ENCODE measurements at regions not wholly inside any gene's neighbourhood (a gene's known extent, or its start where the extent isn't known, plus 50 kb on each side); places are given as distances from the start of the nearest gene placed in this dataset.
A peak's percentile ranks its signal among the peaks of the same experiment; 100 is the strongest.

DNA sequence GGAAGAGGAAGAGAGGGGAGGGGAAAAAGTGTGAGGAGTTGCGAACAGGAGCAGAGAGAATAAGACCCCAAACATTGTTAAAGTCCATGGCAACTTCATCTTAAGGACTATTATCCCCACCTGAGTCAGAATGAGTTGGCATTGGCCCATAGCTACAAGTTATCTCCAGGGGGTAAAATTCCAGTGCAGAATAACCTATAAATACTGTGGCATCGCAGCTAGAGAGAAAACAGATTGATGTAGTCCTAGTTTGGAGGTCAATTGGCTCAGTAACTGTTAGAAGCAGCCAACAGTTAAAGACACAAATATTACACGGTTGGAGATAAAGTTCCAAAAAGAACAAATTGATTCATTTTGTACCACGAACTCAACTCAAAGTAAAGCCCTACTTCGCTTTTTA, 313.9 kb upstream of the CCDC54 start:
- DNase-seq, result no peak

DNA sequence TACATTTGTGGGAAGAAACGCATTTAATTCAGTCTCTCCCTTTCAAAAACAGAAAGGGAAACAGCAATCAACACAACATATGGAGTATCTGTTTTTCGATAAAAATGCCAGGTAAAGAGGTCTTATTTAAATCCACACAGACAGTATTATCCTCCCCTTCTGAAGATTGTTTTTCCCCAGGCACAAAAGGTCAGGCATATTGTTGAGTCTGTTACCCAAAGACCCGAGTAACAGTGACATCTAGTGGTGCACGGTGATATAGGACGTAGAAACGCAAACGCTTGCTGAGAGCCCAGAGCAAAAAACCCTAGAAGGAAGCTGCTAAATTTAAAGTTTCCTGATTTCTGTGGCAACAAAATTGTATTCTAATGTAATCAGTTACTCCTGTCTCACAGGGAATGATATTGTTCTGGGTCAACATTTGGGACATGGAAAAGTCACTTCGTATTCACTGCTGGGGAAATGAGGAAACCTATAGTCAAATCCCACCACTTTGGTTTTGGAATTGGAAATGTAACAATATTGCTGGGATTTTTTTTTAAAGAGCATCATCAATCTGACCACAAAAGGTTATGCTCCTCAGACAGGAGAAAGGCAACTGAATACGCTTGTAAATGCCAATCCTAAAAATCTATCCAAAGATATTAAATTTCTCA, 312.7 kb upstream of the CCDC54 start:
- peak; percentile 30 to 56 for DNase-seq

DNA sequence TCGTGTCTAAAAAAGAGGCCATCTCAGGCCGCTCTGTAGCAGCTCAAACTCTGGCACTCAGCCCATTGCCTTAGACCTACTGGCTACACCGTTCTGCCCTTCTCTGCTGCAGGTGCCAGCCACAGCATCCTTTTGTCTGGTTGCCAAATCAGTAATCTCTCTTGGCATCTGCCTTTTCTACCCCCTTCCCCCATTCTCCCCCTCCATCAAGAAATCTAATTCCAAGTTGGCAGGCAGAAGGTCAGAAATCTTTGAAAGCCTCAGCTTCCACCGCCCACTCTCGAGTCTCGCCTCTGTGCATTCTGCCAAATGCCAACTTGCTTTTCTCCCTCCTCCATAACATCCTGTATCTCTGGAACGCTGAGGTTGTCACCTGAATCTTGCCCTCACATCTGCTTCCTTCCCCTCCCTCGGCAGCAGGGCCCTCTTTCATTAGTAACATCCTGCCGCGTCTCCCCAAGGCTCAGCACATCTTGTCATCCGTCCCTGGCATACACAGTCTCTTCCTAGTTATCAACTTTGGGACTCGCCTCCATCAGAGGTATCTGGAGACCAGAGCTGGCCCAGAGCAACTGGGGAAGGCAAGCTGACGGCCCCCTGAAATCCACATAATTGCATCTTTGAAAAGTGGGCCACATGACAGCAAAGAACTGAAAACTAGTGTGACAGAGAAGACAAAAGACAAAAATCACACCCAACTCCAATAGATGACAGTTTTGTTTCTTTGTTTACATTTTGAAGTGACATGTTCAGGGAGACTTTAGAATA, 312.0 kb upstream of the CCDC54 start:
- peak in 1 of 2 donors; percentile 4 for DNase-seq

DNA sequence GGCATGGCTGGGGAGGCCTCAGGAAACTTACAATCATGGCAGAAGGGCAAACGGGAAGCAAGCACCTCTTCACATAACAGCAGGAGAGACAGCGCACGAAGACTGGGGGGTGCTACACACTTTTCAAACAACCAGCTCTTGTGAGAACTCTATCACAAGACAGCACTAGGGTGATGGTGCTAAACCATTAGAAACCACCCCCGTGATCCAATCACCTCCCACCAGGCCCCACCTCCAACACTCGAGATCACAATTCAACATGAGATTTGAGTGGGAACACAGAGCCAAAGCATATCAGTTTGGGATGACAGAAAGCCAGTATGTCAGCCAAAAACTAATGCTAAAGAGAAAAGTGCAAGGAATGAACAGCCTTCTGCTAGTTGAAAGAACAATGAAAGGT, 309.8 kb upstream of the CCDC54 start:
- no peak for DNase-seq

DNA sequence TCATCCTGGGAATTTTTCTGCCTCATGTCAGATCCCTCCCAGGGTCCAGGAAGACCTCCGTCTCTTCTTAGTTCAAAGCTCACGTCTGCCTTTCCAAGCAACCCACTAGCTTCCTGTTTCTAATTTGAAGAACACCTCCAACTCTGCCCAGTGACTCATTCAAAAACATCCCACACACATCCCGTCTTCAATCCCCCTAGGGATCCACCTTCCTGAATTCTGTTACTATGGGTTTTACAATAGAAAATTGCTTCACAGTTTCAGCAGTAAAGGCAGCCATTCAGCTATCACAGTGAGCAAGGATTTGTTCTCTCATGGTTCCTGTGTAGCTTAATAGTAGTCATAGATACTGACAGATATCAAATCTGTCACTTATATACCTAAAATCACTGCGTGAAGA, 308.3 kb upstream of the CCDC54 start:
- no peak for DNase-seq

DNA sequence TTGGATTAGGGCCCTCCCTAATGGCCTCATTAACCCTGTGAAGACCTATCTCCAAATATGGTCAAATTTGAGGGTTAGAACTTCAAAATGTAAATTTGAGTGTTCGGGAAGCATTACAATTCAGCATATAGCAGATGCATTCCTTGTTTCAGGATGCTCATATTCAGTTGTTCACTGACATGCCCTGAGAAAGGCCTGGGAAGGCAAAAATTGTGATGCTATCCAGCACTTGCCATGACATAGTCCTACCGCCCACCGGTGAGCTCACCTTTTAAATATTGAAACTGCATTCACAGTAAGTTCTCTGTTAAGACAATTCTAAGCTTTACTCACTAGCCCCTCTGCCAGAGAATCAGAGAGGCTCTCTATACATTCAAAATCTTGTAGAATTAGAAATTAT, 300.3 kb upstream of the CCDC54 start:
- DNase-seq, result no peak

DNA sequence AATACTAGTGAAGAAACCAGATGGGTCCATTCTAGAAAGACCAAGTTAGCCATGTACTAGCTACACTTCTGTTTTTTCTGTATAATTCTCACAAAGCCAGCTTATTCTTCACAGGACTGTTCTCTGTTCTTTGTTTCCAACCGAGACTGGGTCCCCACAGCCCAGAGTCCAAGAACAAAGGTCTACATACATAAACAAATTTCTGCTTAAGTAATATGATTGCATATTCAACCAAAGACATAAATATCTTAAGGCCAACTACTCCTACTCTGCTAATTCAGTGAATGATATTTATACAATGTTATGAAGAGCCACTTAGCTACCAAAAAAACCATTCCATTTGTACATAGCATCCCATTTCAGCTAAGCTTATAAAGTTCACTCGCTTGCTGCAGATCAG, 299.8 kb upstream of the CCDC54 start:
- DNase-seq, result no peak

DNA sequence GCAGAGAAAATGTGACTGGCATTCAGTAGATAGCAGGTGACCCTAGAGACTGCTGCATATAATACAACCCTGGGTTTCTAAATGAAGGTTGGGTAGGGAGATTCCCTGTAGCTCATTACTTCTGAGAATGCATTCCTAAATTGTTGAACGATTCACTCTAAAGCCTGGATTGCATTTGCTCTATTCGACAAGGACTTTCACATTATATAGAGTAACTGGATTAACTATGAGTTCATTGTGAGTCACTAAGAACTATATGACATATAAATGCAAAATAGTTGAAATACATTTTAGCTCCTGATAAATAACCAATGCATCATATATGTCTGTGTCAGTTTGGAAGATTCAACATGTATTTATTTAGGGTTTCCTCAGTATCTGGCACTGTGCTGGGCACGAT, 294.7 kb upstream of the CCDC54 start:
- DNase-seq, result no peak

DNA sequence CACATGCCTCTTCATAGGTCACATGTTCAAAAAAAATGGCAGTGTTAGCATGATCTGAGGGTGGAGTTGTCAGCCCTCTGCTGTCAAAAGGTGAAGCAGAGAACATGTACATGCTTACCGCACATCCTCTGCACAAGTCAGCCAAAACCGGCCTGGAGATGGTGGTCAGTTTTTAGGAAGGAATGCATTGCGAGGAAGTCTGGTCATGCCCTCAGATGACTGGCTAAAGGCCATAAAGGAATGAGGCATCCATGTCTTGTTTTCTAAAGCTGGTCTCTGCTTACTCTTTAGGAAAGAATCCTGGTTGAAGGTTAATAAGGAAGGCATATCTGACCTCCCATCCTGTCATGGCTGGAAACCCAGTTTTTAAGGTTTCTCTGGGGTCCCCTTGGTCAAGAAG, 292.0 kb upstream of the CCDC54 start:
- no peak for DNase-seq

DNA sequence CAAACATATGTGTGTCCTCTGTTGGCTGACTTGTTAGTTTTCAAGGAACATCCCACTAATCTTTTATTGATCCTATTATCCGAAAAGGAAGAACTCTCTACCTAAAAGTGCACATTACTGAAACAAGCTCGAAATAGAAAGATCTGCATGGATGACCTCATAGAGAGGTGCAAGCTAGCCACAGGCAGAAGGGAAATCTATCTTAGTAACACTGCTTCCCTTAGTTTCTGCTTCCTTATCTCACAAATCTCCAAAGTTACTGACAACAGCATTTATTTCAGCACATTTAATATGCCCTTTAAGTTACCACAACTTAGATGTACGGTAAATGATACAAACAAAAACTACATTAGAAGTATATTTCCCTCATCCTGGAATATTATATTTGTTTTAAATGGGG, 285.1 kb upstream of the CCDC54 start:
- no peak for DNase-seq

DNA sequence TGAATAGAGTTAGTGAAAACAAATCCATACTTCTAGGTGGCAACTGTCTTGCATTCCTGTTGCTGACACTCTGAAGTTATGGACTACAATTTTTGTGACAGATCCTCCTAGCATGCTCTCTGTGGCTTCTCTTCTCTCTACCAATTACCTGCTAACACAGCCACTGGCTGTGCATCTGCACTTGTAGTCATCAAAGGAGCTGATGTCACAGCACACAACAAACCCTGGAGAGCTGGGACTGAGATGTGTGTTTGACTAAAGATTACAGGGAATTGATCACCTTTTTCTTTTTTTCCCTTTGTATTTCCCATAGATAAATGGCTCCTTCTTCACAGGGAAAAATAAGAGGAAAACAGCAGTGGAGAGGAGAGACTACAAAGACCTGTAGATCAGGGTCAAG, 278.4 kb upstream of the CCDC54 start:
- DNase-seq, result no peak

DNA sequence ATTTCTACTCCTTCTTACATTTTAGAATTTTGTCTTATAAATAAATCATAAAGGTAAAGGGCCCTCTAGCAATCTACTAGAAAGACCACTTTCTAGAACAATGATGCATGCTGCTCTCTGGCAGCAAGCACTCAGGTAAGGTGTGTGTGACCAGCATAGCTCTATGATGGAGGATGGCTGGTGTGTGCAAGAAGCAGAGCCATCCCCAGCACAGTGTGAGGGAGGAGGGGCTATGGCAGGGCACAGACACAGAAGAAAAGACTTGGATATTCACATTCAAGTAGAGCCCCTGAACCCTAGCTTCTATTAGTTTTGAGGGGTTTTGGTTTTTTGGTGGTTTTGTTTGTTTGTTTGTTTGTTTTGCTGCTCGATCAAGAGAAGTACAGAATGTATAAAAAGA, 277.1 kb upstream of the CCDC54 start:
- no peak for DNase-seq

DNA sequence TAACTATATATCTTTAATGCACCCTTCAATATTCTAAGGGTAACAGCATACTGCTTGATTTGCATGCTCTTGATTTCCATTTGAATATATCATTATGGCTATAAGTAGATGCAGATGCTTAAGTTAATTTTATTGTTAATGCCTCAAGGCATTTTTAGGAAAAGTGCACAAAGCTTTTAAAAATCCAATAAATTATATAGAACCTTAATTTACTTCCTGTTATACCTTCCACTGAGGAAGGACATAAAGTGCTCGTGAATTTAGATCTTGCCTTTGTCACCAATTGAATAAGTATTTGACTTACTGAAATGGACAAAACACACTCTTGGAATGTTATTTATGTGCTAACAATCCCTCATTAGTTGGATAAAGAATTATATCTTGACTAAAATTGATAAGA, 276.7 kb upstream of the CCDC54 start:
- no peak for DNase-seq

DNA sequence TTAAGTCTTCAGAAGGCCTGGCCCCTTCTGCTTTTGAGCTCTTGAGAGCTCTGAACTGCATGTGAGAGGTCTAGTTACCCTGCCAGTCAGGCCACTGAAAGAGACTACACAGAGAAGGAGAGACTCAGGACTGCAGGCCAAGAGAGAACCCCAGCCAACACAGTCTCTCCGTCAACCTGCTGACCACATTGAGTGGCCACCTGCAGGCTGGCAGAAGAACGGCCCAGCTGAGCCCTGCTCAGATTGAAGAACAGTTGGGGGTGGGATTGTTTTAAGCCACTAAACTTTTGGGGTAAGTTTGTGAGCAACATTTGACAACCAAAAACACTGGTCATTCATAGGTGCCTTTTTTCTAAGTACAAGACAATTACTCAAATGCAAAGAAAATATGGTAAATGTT, 273.5 kb upstream of the CCDC54 start:
- no peak for DNase-seq

DNA sequence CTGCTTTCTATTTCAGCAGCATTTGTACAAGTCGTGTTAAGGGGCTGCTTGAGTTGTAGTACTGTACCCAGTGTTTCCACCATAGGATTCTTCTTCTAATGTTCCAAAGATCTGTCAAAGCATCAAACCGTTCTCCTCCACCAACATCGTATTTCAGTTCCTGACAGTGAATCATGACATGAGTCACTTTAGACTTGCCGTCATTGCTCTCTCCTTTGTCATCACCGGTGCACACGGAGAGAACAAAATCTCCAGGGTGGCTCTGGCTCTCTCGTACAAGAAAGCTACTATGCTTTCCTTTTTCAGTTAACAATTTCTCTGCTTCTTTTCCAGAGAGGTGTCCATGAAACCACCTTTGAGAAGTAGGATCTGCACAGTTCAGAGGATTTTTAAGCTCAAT, 270.9 kb upstream of the CCDC54 start:
- no peak for DNase-seq

DNA sequence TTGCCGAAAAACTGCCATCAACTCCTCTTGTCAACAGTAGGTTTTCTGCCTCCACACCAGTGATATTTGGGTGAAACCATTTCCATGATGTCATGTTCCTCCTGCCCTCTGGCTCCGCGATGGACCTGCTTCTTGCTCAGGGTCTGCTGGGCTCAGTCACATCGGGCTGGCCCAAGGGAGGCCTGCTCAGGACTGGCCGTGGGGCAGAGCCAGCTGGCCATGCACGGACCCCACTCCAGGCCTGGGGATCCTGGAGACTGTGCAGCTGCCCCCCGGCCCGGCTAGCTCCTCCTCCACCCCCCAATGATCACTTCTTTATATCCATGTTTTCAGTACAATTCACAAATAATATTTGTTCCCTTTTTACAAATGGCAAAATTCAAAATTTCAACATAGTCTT, 270.3 kb upstream of the CCDC54 start:
- DNase-seq, result no peak

DNA sequence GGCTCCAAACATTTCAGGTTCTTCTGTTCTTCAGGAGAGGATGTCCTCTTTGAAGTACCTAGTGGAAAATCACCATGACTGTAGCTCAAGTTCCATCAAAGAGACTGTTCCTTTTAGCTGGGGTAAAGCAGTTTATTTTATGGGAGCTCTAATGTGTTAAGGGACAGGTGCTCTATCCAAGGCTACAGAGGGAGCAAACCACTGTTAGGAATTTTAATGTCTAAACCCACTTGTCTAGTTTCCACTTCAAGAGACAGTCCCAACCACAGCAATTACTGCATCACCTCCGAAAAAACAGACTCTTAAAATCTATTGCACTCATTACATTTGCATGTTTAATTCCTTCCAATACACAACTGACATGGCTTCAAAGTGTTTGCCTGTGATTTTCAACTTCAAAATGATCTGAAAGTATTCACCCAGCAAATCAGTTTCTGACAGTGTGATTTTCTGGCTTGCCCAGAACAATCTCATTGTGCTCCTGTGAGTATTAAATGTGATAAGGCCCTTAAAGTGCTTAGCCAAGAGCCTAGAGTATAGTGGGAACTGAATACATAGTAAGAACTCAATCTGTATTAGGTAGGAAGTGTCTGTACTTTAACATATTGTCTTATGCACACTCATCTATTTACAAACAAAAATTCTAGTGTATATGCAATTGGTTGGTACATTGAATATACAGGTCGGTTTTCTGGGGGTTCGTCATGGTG, 266.5 kb upstream of the CCDC54 start:
- DNase-seq, result no peak

DNA sequence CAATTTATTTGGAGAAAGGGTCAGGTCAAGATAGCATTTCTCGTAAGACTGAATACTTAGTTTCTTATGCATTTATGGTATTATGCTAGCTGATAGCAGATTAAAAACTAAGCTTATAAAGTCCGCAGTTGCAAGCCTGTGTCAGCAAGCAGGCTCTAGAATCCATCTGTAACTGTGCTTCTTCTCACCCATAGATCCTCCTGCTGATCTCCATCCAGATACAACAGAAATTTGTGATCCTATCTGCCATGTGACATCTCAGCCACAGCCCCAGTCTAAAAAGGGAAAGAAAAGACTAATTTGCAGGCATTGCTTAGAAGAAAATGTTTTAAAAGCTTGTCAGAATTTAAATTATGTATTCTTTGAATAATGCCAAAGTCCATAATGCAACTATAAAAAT, 265.4 kb upstream of the CCDC54 start:
- no peak for DNase-seq

DNA sequence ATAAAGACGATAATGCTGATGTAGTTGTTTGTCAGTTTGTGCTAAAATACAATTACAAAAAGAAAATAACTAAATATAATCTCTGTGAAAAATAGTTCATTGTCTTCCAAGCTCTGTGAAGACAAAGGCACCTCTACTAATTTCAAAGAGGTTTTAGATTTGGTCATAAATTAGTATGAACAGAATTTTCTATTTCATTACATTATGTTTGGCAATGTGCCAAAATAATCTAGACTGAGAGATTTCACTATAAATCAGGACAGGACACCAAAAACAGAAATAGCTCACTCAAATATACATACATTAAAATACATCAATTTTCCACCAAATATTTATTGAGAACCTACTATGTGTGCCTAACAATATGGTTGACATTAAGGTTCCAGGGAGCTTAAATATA, 264.9 kb upstream of the CCDC54 start:
- DNase-seq, result no peak

DNA sequence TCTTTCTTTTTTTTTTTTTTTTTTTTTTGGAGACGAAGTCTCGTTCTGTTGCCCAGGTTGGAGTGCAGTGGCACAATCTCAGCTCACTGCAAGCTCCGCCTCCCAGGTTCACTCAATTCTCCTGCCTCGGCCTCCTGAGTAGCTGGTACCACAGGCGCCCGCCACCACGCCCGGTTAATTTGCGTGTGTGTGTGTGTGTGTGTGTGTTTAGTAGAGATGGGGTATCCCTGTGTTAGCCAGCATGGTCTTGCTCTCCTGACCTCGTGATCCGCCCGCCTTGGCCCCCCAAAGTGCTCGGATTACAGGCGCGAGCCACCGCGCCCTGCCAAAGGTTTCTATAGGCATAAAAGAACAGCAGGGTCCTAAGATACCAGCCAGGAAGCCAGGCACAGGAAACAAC, 261.0 kb upstream of the CCDC54 start:
- no peak for DNase-seq

DNA sequence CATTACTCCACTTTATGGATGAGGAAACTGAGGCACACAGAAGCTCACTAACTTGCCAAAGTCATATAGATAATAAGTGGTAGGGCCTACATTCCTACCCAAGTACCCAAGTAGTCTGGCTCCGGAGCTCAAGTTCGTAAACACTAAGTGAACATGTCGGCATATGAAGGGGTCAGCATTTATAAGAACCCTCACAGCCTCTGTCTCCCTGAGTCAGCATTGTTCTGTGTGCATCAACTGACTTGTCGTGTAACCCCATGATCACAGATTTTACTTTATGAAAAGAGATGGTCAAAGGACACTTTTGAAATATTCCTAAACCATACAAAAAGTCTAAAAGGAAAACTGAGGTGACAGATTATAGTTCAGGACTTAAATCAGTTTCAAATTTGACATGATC, 260.1 kb upstream of the CCDC54 start:
- no peak for DNase-seq

DNA sequence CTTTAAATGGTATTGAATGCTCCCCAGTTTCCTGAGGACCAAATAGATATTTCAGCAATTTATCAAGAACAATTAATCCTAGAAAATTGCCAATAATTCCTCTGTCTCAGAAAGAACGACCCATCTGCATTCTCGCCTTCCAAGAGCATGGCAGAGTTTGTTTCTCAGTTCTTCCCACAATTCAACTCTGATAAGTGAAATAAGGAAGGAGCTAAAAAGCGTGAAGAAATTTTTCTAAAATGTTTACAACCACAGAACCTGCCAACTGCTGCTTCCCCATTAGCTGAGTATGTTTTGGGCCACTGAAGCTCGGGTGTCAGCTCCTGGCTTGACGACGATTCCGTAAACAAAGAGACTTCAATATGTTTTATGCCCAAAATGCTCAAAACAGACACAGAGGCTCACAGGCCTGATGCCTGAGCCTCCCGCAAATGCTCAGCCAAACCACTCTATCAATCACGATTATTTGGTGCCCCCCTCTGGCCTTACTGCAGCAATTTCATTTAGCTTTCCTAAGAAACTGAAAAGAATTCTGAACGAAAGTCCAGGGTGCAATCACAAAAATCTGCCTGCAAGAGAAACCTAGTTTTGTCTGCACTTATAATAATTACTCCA, 259.2 kb upstream of the CCDC54 start:
- DNase-seq, result no peak

DNA sequence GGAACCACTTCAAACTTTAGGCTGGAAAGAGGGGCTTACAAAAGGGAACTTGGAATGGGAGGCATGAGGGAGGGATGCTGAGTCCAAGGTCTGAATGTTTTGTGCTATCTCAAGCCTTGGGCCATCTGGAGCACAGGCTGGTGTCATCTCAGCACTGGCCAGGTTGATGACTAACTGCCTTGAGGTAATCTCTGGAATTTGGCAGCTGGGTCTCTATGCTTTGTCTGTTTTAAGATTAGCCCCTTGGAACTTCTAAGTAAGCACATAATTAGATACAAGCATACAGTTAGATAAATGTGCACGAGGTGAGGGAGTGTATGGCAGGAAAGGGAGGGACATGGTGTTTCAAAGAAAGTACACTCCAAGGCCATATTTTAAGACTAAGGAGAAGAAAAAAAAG, 252.4 kb upstream of the CCDC54 start:
- no peak for DNase-seq

DNA sequence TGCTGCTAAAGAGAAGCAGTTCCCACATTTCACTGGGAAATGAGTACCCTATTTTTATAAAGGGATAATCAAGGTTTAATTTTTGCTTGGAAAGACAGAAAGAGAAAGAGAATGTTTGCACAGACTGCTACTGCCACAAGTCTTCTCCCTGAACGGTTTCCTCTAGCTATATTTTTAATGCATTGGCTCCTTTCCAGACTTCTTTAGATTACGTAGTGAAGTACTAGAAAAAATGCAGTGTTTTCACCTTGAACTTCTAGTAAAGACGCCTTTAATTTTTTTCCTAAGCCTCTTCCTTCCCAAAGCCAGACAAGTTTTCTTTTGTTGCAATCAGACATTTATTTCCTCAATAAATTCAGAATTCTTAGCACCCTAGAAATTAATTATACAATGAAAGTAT, 248.3 kb upstream of the CCDC54 start:
- no peak for DNase-seq

Data from CD4-positive, alpha-beta T cell treated with Interleukin-1 beta for 1 hour (primary cell).